Parathyroid adenoma (tissue), 2 donors: ENCODE measurements at regions not wholly inside any gene's neighbourhood (a gene's known extent, or its start where the extent isn't known, plus 50 kb on each side); places are given as distances from the start of the nearest gene placed in this dataset.

Experiments used
- H2AFZ ChIP-seq: fragments of 300-600 bp; sonication (generic); one replicate; pipeline ENCODE4 v1.7.0; 2017; ENCODE audit warnings: antibody characterized with exemption, mild to moderate bottlenecking
- H3K27ac ChIP-seq: fragments of 300-600 bp; sonication (generic); one replicate; pipeline ENCODE4 v1.7.0; 2017
- H3K27me3 ChIP-seq: fragments of 300-600 bp; sonication (generic); one replicate; pipeline ENCODE4 v1.7.0; 2017; ENCODE audit warnings: low read length; ENCODE audit not compliant: control insufficient read depth, insufficient read depth
- H3K36me3 ChIP-seq: fragments of 300-600 bp; sonication (generic); one replicate; pipeline ENCODE4 v1.7.0; 2017; ENCODE audit warnings: low read length; ENCODE audit not compliant: control insufficient read depth, insufficient read depth
- H3K4me1 ChIP-seq: fragments of 300-600 bp; sonication (generic); one replicate; pipeline ENCODE4 v1.7.0; 2017; ENCODE audit warnings: control low read depth
- H3K4me2 ChIP-seq: fragments of 300-600 bp; sonication (generic); one replicate; pipeline ENCODE4 v1.7.0; 2017; ENCODE audit warnings: low read length
- H3K4me3 ChIP-seq: fragments of 300-600 bp; sonication (generic); one replicate; pipeline ENCODE4 v1.7.0; 2017; ENCODE audit warnings: low read depth, low read length
- H3K79me2 ChIP-seq: fragments of 300-600 bp; sonication (generic); one replicate; pipeline ENCODE4 v1.7.0; 2017; ENCODE audit warnings: control low read depth
- H3K9ac ChIP-seq: fragments of 300-600 bp; sonication (generic); one replicate; pipeline ENCODE4 v1.7.0; 2017; ENCODE audit warnings: mild to moderate bottlenecking
- H3K9me3 ChIP-seq: fragments of 300-600 bp; sonication (generic); one replicate; pipeline ENCODE4 v1.7.0; 2017; ENCODE audit warnings: low read length; ENCODE audit not compliant: control insufficient read depth
- CTCF ChIP-seq: fragments of 300-600 bp; sonication (generic); IDR thresholded peaks from one replicate; pipeline ENCODE4 v1.7.0; 2017; ENCODE audit warnings: antibody characterized with exemption, mild to moderate bottlenecking
- donor health status: primary hyperparathyroidism.

- H3K9ac ChIP-seq, result no peak overlapping the region
- no peak overlapping the region for H3K4me2 ChIP-seq
- H3K27ac ChIP-seq, result no peak overlapping the region
- no peaks in the 10 kb centered on the region for H3K27me3 ChIP-seq
- H2AFZ ChIP-seq, result no peak overlapping the region
- H3K36me3 ChIP-seq, result no peaks in the 10 kb centered on the region
- no peaks in the 10 kb centered on the region for H3K4me1 ChIP-seq
- no peaks in the 10 kb centered on the region for H3K9me3 ChIP-seq
- TF ChIP-seq CTCF, result no peak
- no peak overlapping the region for H3K4me3 ChIP-seq
- no peaks in the 10 kb centered on the region for H3K79me2 ChIP-seq
These were observed 684.4 kb downstream of the ZEB2 start for GRCh38 chr2:143835481-143835880.

GRCh38 chr2:143833015-143833660 lies 686.8 kb downstream of the ZEB2 start:
- H2AFZ ChIP-seq, result no peak overlapping the region
- H3K4me2 ChIP-seq, result no peak overlapping the region
- no peak for TF ChIP-seq CTCF
- H3K9ac ChIP-seq, result no peak overlapping the region
- no peaks in the 10 kb centered on the region for H3K27me3 ChIP-seq
- no peaks in the 10 kb centered on the region for H3K9me3 ChIP-seq
- H3K4me1 ChIP-seq, result no peaks in the 10 kb centered on the region
- H3K79me2 ChIP-seq, result no peaks in the 10 kb centered on the region
- no peak overlapping the region for H3K27ac ChIP-seq
- no peaks in the 10 kb centered on the region for H3K36me3 ChIP-seq
- no peak overlapping the region for H3K4me3 ChIP-seq

- H3K36me3 ChIP-seq, result no peaks in the 10 kb centered on the region
- no peaks in the 10 kb centered on the region for H3K9me3 ChIP-seq
- H3K9ac ChIP-seq, result no peak overlapping the region
- H3K27me3 ChIP-seq, result no peaks in the 10 kb centered on the region
- no peaks in the 10 kb centered on the region for H3K79me2 ChIP-seq
- H2AFZ ChIP-seq, result no peak overlapping the region
- no peak overlapping the region for H3K4me3 ChIP-seq
- H3K4me1 ChIP-seq, result no peaks in the 10 kb centered on the region
- no peak overlapping the region for H3K27ac ChIP-seq
- H3K4me2 ChIP-seq, result no peak overlapping the region
- no peak for TF ChIP-seq CTCF
These were observed 689.4 kb downstream of the ZEB2 start for GRCh38 chr2:143830476-143830875.

- no peak for TF ChIP-seq CTCF
- no peaks in the 10 kb centered on the region for H3K36me3 ChIP-seq
- H3K4me2 ChIP-seq, result no peak overlapping the region
- H3K9me3 ChIP-seq, result no peaks in the 10 kb centered on the region
- H3K4me3 ChIP-seq, result no peak overlapping the region
- no peak overlapping the region for H2AFZ ChIP-seq
- H3K9ac ChIP-seq, result no peak overlapping the region
- H3K27ac ChIP-seq, result no peak overlapping the region
- H3K79me2 ChIP-seq, result no peaks in the 10 kb centered on the region
- H3K4me1 ChIP-seq, result no peaks in the 10 kb centered on the region
- H3K27me3 ChIP-seq, result no peaks in the 10 kb centered on the region
These were observed 691.0 kb downstream of the ZEB2 start for GRCh38 chr2:143828763-143829537.
